H9 (cell line): ENCODE measurements at regions not wholly inside any gene's neighbourhood (a gene's known extent, or its start where the extent isn't known, plus 50 kb on each side); places are given as distances from the start of the nearest gene placed in this dataset.

Experiments
- DNase-seq: peaks from one replicate; pipeline ENCODE4 v3.0.0-alpha.2; 2017
- H2AFZ ChIP-seq: one replicate; pipeline ENCODE4 v1.6.1; 2013; ENCODE audit warnings: mild to moderate bottlenecking, low read length, control low read depth, moderate library complexity
- H2AK5ac ChIP-seq: 2 replicates; pipeline ENCODE4 v1.6.1; 2013; ENCODE audit warnings: low read length, control low read depth, mixed read lengths; ENCODE audit not compliant: insufficient read length
- H2BK120ac ChIP-seq: one replicate; pipeline ENCODE4 v1.6.1; 2013; ENCODE audit warnings: low read depth, mild to moderate bottlenecking, low read length, control low read depth, inconsistent platforms; ENCODE audit not compliant: poor library complexity, severe bottlenecking
- H2BK12ac ChIP-seq: 2 replicates; pipeline ENCODE4 v1.6.1; 2013; ENCODE audit warnings: low read length, control low read depth, mixed read lengths, low read depth; ENCODE audit not compliant: insufficient read length
- H2BK15ac ChIP-seq: 2 replicates; pipeline ENCODE4 v1.6.1; 2013; ENCODE audit warnings: low read depth, low read length, control low read depth
- H2BK20ac ChIP-seq: one replicate; pipeline ENCODE4 v1.6.1; 2013; ENCODE audit warnings: low read depth, mild to moderate bottlenecking, low read length, control low read depth, inconsistent platforms; ENCODE audit not compliant: poor library complexity, severe bottlenecking
- H2BK5ac ChIP-seq: 2 replicates; pipeline ENCODE4 v1.6.1; 2013; ENCODE audit warnings: low read length, control low read depth, mixed read lengths; ENCODE audit not compliant: insufficient read length
- H3K14ac ChIP-seq: 2 replicates; pipeline ENCODE4 v1.6.1; 2013; ENCODE audit warnings: low read length, control low read depth; ENCODE audit not compliant: insufficient read depth
- H3K18ac ChIP-seq: 2 replicates; pipeline ENCODE4 v1.6.1; 2013; ENCODE audit warnings: low read depth, mild to moderate bottlenecking, mixed read lengths, low read length, control low read depth; ENCODE audit not compliant: insufficient read length
- H3K23ac ChIP-seq: 2 replicates; pipeline ENCODE4 v1.6.1; 2013; ENCODE audit warnings: low read length, control low read depth, mixed read lengths, low read depth; ENCODE audit not compliant: insufficient read length
- H3K23me2 ChIP-seq: 2 replicates; pipeline ENCODE4 v1.6.1; 2013; ENCODE audit warnings: low read depth, mild to moderate bottlenecking, mixed read lengths, low read length, control low read depth; ENCODE audit not compliant: insufficient read length, poor library complexity, severe bottlenecking
- H3K27ac ChIP-seq: 2 replicates; pipeline ENCODE4 v1.5.1; 2013; ENCODE audit warnings: low read length, control low read depth, mixed read lengths, low read depth; ENCODE audit not compliant: insufficient read length
- H3K27me3 ChIP-seq: 2 replicates; pipeline ENCODE4 v1.6.1; 2013; ENCODE audit warnings: low read length, control low read depth, inconsistent platforms; ENCODE audit not compliant: insufficient read depth
- H3K4ac ChIP-seq: 2 replicates; pipeline ENCODE4 v1.6.1; 2013; ENCODE audit warnings: low read depth, mild to moderate bottlenecking, control low read depth, inconsistent platforms, low read length, moderate library complexity
- H3K4me1 ChIP-seq: 2 replicates; pipeline ENCODE4 v1.6.1; 2013; ENCODE audit warnings: low read length, control low read depth, inconsistent platforms; ENCODE audit not compliant: insufficient read depth
- H3K4me2 ChIP-seq: 2 replicates; pipeline ENCODE4 v1.6.1; 2013; ENCODE audit warnings: low read length, control low read depth, mixed read lengths; ENCODE audit not compliant: insufficient read length, insufficient read depth
- H3K56ac ChIP-seq: 2 replicates; pipeline ENCODE4 v1.6.1; 2013; ENCODE audit warnings: low read depth, mild to moderate bottlenecking, mixed read lengths, low read length, control low read depth; ENCODE audit not compliant: insufficient read length
- H3K79me1 ChIP-seq: 2 replicates; pipeline ENCODE4 v1.6.1; 2013; ENCODE audit warnings: low read depth, mild to moderate bottlenecking, moderate library complexity, low read length, control low read depth, inconsistent platforms; ENCODE audit not compliant: insufficient read depth, poor library complexity, severe bottlenecking
- H3K79me2 ChIP-seq: 2 replicates; pipeline ENCODE4 v1.6.1; 2013; ENCODE audit warnings: low read length, control low read depth, inconsistent platforms; ENCODE audit not compliant: insufficient read depth
- H3K9ac ChIP-seq: 2 replicates; pipeline ENCODE4 v1.6.1; 2013; ENCODE audit warnings: low read length, control low read depth, mixed read lengths; ENCODE audit not compliant: insufficient read length; ENCODE audit errors: extremely low read depth
- H3K9me3 ChIP-seq: one replicate; pipeline ENCODE4 v1.6.1; 2013; ENCODE audit warnings: low read depth, low read length, inconsistent platforms; ENCODE audit not compliant: control insufficient read depth
- H3T11ph ChIP-seq: one replicate; pipeline ENCODE4 v1.6.1; 2013; ENCODE audit warnings: mild to moderate bottlenecking, low read length, control low read depth, inconsistent platforms
- H4K20me1 ChIP-seq: one replicate; pipeline ENCODE4 v1.6.1; 2013; ENCODE audit not compliant: control insufficient read depth, insufficient read length, insufficient read depth
- H4K5ac ChIP-seq: 2 replicates; pipeline ENCODE4 v1.6.1; 2013; ENCODE audit warnings: low read depth, mild to moderate bottlenecking, mixed read lengths, low read length, control low read depth; ENCODE audit not compliant: insufficient read length
- H4K8ac ChIP-seq: replicated peaks from 2 replicates; pipeline ENCODE4 v1.6.1; 2013; ENCODE audit warnings: low read length, control low read depth, mixed read lengths, low read depth; ENCODE audit not compliant: insufficient read length
- H4K91ac ChIP-seq: 2 replicates; pipeline ENCODE4 v1.6.1; 2013; ENCODE audit warnings: low read depth, mild to moderate bottlenecking, moderate library complexity, mixed read lengths, low read length, control low read depth; ENCODE audit not compliant: insufficient read length
- H3K27ac Mint-ChIP-seq, 3 experiments: 2 replicates in 2 of 3; 3 replicates in 1 of 3; pipeline ENCODE4 v1.8.0; 2020 to 2021; ENCODE audit warnings: mixed read lengths in 3 of 3, mild to moderate bottlenecking in 1 of 3, moderate library complexity in 1 of 3
- H3K27me3 Mint-ChIP-seq: 2 replicates; pipeline ENCODE4 v1.8.0; 2021; ENCODE audit warnings: low read depth, mild to moderate bottlenecking, moderate library complexity, mixed read lengths
- H3K36me3 Mint-ChIP-seq, 3 experiments: 2 replicates in 2 of 3; 3 replicates in 1 of 3; pipeline ENCODE4 v1.8.0; 2020 to 2021; ENCODE audit warnings: low read depth in 3 of 3, mixed read lengths in 3 of 3; ENCODE audit not compliant: insufficient read depth in 1 of 3
- H3K4me1 Mint-ChIP-seq, 2 experiments: 2 replicates each; pipeline ENCODE4 v1.8.0; 2020; ENCODE audit warnings: mixed read lengths in 2 of 2
- H3K4me3 Mint-ChIP-seq, 2 experiments: 2 replicates in 1 of 2; 3 replicates in 1 of 2; pipeline ENCODE4 v1.8.0; 2020 to 2021; ENCODE audit warnings: mild to moderate bottlenecking in 2 of 2, mixed read lengths in 2 of 2, moderate library complexity in 1 of 2
- H3K9me3 Mint-ChIP-seq, 2 experiments: 2 replicates in 1 of 2; 3 replicates in 1 of 2; pipeline ENCODE4 v1.8.0; 2020; ENCODE audit warnings: mild to moderate bottlenecking in 2 of 2, mixed read lengths in 2 of 2, moderate library complexity in 1 of 2
- CTCF ChIP-seq: fragments of 200-600 bp; sonication (generic); conservative IDR thresholded peaks from 3 replicates; pipeline ENCODE4 v1.8.0; 2021; ENCODE audit warnings: antibody characterized with exemption, mild to moderate bottlenecking

DNA sequence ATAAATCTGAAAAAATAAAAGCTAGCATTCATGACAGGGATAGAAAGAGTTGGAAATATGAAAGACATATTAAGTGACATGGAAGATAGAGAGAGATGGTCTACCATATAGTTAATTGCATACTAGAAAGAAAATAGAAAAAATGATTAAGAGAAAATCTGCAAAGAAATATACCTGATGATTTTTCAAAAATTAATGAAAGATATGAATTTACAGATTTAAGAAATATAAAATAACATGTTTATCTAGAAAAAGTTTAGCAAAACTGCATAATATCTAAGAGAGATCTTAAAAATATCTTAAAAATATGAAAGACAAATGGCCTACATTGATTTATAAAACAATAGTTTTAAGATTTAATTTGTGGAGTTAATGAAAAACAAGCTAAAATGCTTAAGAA, 219.1 kb upstream of the RPS23 start:
- no peak overlapping the region for H4K5ac ChIP-seq
- H2AFZ ChIP-seq = no peak overlapping the region
- H3K23ac ChIP-seq = no peak overlapping the region
- no peak overlapping the region for H4K8ac ChIP-seq
- no peak overlapping the region for H2BK5ac ChIP-seq
- H3K27ac Mint-ChIP-seq = no peak overlapping the region
- no peaks in the 10 kb centered on the region for H3K79me1 ChIP-seq
- peaks cover 0 to 3% (median 2%) of the 10 kb centered on the region in 3 experiments; a peak in 2 of 7 replicates for H3K36me3 Mint-ChIP-seq
- H3K4me1 ChIP-seq = no peaks in the 10 kb centered on the region
- no peaks in the 10 kb centered on the region for H3K4me1 Mint-ChIP-seq
- H3K18ac ChIP-seq = no peak overlapping the region
- no peak overlapping the region for H3K9ac ChIP-seq
- no peak overlapping the region for H2BK120ac ChIP-seq
- H4K91ac ChIP-seq = no peak overlapping the region
- H3K27me3 ChIP-seq = no peaks in the 10 kb centered on the region
- no peak overlapping the region for H2BK12ac ChIP-seq
- H3K14ac ChIP-seq = no peak overlapping the region
- H3K27me3 Mint-ChIP-seq = no peaks in the 10 kb centered on the region
- H3K79me2 ChIP-seq = no peaks in the 10 kb centered on the region
- H4K20me1 ChIP-seq = no peaks in the 10 kb centered on the region
- H3K23me2 ChIP-seq = no peaks in the 10 kb centered on the region
- H3K9me3 ChIP-seq = no peaks in the 10 kb centered on the region
- TF ChIP-seq CTCF = no peak
- no peak overlapping the region for H3K4me2 ChIP-seq
- H3K56ac ChIP-seq = no peak overlapping the region
- H2BK20ac ChIP-seq = no peak overlapping the region
- H3K9me3 Mint-ChIP-seq = peaks cover 2 to 4% of the 10 kb centered on the region in 2 experiments; a peak in 3 of 5 replicates
- no peak overlapping the region for H3T11ph ChIP-seq
- no peak overlapping the region for H2BK15ac ChIP-seq
- no peak for DNase-seq
- H2AK5ac ChIP-seq = no peak overlapping the region
- H3K4ac ChIP-seq = no peak overlapping the region
- H3K27ac ChIP-seq = no peak overlapping the region
- no peak overlapping the region for H3K4me3 Mint-ChIP-seq
